Panc1 (cell line): ENCODE measurements at regions not wholly inside any gene's neighbourhood (a gene's known extent, or its start where the extent isn't known, plus 50 kb on each side); places are given as distances from the start of the nearest gene placed in this dataset.

Experiments used
- ATAC-seq: fragments of 200-7000 bp; cut with Tn5 transposase; 2 replicates; pipeline ENCODE4 v1.9.1; 2020; ENCODE audit warnings: mild to moderate bottlenecking, moderate library complexity
- BruUV-seq: library from RNA; stranded (reverse); fragments of 400-500 nt; replicated peaks from 2 replicates; lab custom pipeline; 2021; lab: Mats Ljungman, UMichigan
- CTCF ChIA-PET: fragments of 300-600 bp; sonication (Branson Sonifier 250); formaldehyde crosslinking; loops from one replicate; lab custom pipeline; 2022; ENCODE audit warnings: antibody characterized with exemption; lab: Charles Lee
- POLR2A ChIA-PET: fragments of 300-600 bp; sonication (Branson Sonifier 250); formaldehyde crosslinking; loops from one replicate; lab custom pipeline; 2022; ENCODE audit warnings: antibody characterized with exemption; lab: Charles Lee
- DNase-seq: peaks from one replicate; pipeline ENCODE4 v3.0.0-alpha.2; 2010; ENCODE audit warnings: low read depth, low spot score
- H3K27ac ChIP-seq: 2 replicates; pipeline ENCODE4 v1.5.1; 2011; ENCODE audit warnings: mild to moderate bottlenecking, low read length, inconsistent platforms
- H3K27me3 ChIP-seq: fragments of 200-500 bp; sonication (Bioruptor generic); 2 replicates; pipeline ENCODE4 v1.6.0; 2014; ENCODE audit warnings: low read length, inconsistent platforms; ENCODE audit not compliant: control insufficient read depth, insufficient read depth
- H3K36me3 ChIP-seq: fragments of 200-500 bp; sonication (Bioruptor generic); 2 replicates; pipeline ENCODE4 v1.5.1; 2014; ENCODE audit warnings: inconsistent platforms, mild to moderate bottlenecking, low read length, moderate library complexity; ENCODE audit not compliant: control insufficient read depth, insufficient read depth
- H3K4me1 ChIP-seq: 2 replicates; pipeline ENCODE4 v1.5.1; 2011; ENCODE audit warnings: inconsistent platforms, mild to moderate bottlenecking, low read length, moderate library complexity; ENCODE audit not compliant: control insufficient read depth, insufficient read depth
- H3K4me3 ChIP-seq, 2 experiments: 2 replicates each; pipeline ENCODE4 v1.5.1; 2011 to 2012; ENCODE audit warnings: low read depth in 2 of 2, low read length in 2 of 2, mild to moderate bottlenecking in 2 of 2, inconsistent platforms in 1 of 2, moderate library complexity in 1 of 2
- H3K9me3 ChIP-seq: fragments of 200-500 bp; sonication (Bioruptor generic); 2 replicates; pipeline ENCODE4 v1.5.1; 2014; ENCODE audit warnings: low read depth, mild to moderate bottlenecking, inconsistent platforms, low read length, moderate library complexity; ENCODE audit not compliant: control insufficient read depth, insufficient read depth
- CTCF ChIP-seq: fragments of 450-650 bp; IDR thresholded peaks from 2 replicates; pipeline ENCODE4 v1.5.1; 2017; ENCODE audit warnings: mild to moderate bottlenecking
- POLR2AphosphoS5 ChIP-seq: IDR thresholded peaks from 2 replicates; pipeline ENCODE4 v1.6.1; 2012; ENCODE audit warnings: mild to moderate bottlenecking, low read depth, low read length, moderate library complexity
- REST ChIP-seq, 2 experiments: IDR thresholded peaks; 2 replicates each; pipeline ENCODE4 v1.6.1; 2011 to 2012; ENCODE audit warnings: low read depth in 2 of 2, control low read depth in 1 of 2, low read length in 1 of 2, mild to moderate bottlenecking in 1 of 2, moderate library complexity in 1 of 2; ENCODE audit not compliant: insufficient read depth in 1 of 2
- SIN3A ChIP-seq: IDR thresholded peaks from 2 replicates; pipeline ENCODE4 v1.6.1; 2012; ENCODE audit warnings: low read depth, mild to moderate bottlenecking, low read length, moderate library complexity, borderline replicate concordance; ENCODE audit not compliant: insufficient read depth
- TCF7L2 ChIP-seq: IDR thresholded peaks from 2 replicates; pipeline ENCODE4 v1.6.1; 2011; ENCODE audit warnings: mild to moderate bottlenecking, low read depth, low read length, inconsistent platforms
- in situ Hi-C: cut with HindIII; loops from 2 replicates; pipeline ENCODE4 v1.10.0; 2016; ENCODE audit warnings: low sequenced_read_pairs, low pct_unique_long_range_greater_than_20kb
- intact Hi-C: fragments of 100-400 bp; cut with micrococcal nuclease; formaldehyde crosslinking; loops from one replicate; pipeline ENCODE4 v1.10.0; 2022; ENCODE audit not compliant: unreplicated experiment

GRCh38 chr3:99332718-99333117 is 305.7 kb upstream of the COL8A1 start:
- no peak for DNase-seq
- BruUV-seq: no TSS peak
- CTCF ChIA-PET: no interaction called here
- ATAC-seq: no peak
- Histone ChIP-seq H3K27me3 (no peaks in the 10 kb centered on the region), H3K4me1 (no peaks in the 10 kb centered on the region), H3K4me3 (no peak overlapping the region), H3K9me3 (no peaks in the 10 kb centered on the region), H3K36me3 (no peaks in the 10 kb centered on the region), H3K27ac (no peak overlapping the region)
- intact Hi-C loops: no loop called here
- no peak for TF ChIP-seq TCF7L2
- TF ChIP-seq POLR2AphosphoS5: no peak
- TF ChIP-seq SIN3A: no peak
- TF ChIP-seq REST (IDR thresholded peaks at IDR 0.05; ENCODE audit: insufficient read depth in 1 of 2, low read depth in 2 of 2, low read length in 1 of 2): no peak
- TF ChIP-seq CTCF: no peak
- in situ Hi-C loops: no loop called here
- POLR2A ChIA-PET: no interaction called here

GRCh38 chr3:99332276-99332675 is 306.1 kb upstream of the COL8A1 start:
- POLR2A ChIA-PET: no interaction called here
- H3K27ac ChIP-seq: no peak overlapping the region
- CTCF ChIA-PET: no interaction called here
- no peaks in the 10 kb centered on the region for H3K27me3 ChIP-seq
- H3K9me3 ChIP-seq: no peaks in the 10 kb centered on the region
- TF ChIP-seq CTCF: no peak
- no peak for TF ChIP-seq POLR2AphosphoS5
- no peak for TF ChIP-seq SIN3A
- no peak for TF ChIP-seq TCF7L2
- no peak for TF ChIP-seq REST (IDR thresholded peaks at IDR 0.05; ENCODE audit: insufficient read depth in 1 of 2, low read depth in 2 of 2, low read length in 1 of 2)
- no peak overlapping the region for H3K4me3 ChIP-seq
- no TSS peak for BruUV-seq
- ATAC-seq (no peak), DNase-seq (no peak)
- H3K36me3 ChIP-seq: no peaks in the 10 kb centered on the region
- in situ Hi-C loops (no loop called here), intact Hi-C loops (no loop called here)
- no peaks in the 10 kb centered on the region for H3K4me1 ChIP-seq
